ENCODE measurements at regions not wholly inside any gene's neighbourhood (a gene's known extent, or its start where the extent isn't known, plus 50 kb on each side); places are given as distances from the start of the nearest gene placed in this dataset.

GRCh38 chr20:57865266-57865665 is 155.5 kb upstream of the PMEPA1 start:
- no peak for TF ChIP-seq CTCF (IDR thresholded peaks at IDR 0.05; ENCODE audit: low read depth, low read length, missing control alignments)
- DNase-seq (ENCODE audit: extremely low read depth, low read depth) = no peak
- H3K4me3 ChIP-seq (replicated peaks; ENCODE audit: low read depth, low read length) = no peak overlapping the region

- no peak for TF ChIP-seq CTCF (IDR thresholded peaks at IDR 0.05; ENCODE audit: low read depth, low read length, missing control alignments)
- no peak for DNase-seq (ENCODE audit: extremely low read depth, low read depth)
- H3K4me3 ChIP-seq (replicated peaks; ENCODE audit: low read depth, low read length) = no peak overlapping the region
Observed at GRCh38 chr20:57860576-57860975, 150.8 kb upstream of the PMEPA1 start.

GRCh38 chr20:57857969-57858368 is 148.2 kb upstream of the PMEPA1 start:
- H3K4me3 ChIP-seq (replicated peaks; ENCODE audit: low read depth, low read length) = no peak overlapping the region
- TF ChIP-seq CTCF (IDR thresholded peaks at IDR 0.05; ENCODE audit: low read depth, low read length, missing control alignments) = no peak
- no peak for DNase-seq (ENCODE audit: extremely low read depth, low read depth)

DNA sequence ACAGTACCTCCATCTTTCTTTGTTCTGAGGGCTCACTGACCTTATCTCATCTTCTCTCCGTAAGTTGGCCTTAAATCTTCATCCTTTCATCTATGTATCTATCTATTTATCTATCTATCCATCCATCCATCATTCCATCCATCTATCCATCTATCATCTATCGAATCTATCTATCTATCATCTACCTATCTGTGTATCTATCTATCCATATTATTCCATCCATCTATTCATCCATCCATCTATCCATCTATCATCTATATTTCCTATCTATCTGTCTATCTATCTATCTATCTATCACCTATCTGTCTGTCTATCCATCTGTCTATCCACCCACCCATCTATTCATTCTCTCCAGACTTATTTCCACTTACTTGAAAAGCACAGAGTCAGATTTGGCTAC is 147.3 kb upstream of the PMEPA1 start:
- no peak overlapping the region for H3K4me3 ChIP-seq (replicated peaks; ENCODE audit: low read depth, low read length)
- DNase-seq (ENCODE audit: extremely low read depth, low read depth) = no peak
- no peak for TF ChIP-seq CTCF (IDR thresholded peaks at IDR 0.05; ENCODE audit: low read depth, low read length, missing control alignments)

GRCh38 chr20:57856658-57857057 is 146.8 kb upstream of the PMEPA1 start:
- H3K4me3 ChIP-seq (replicated peaks; ENCODE audit: low read depth, low read length) = no peak overlapping the region
- TF ChIP-seq CTCF (IDR thresholded peaks at IDR 0.05; ENCODE audit: low read depth, low read length, missing control alignments) = no peak
- DNase-seq (ENCODE audit: extremely low read depth, low read depth) = no peak

- no peak for TF ChIP-seq CTCF (IDR thresholded peaks at IDR 0.05; ENCODE audit: low read depth, low read length, missing control alignments)
- DNase-seq (ENCODE audit: extremely low read depth, low read depth) = no peak
- no peak overlapping the region for H3K4me3 ChIP-seq (replicated peaks; ENCODE audit: low read depth, low read length)
Observed at GRCh38 chr20:57851796-57852195, 142.0 kb upstream of the PMEPA1 start.

DNA sequence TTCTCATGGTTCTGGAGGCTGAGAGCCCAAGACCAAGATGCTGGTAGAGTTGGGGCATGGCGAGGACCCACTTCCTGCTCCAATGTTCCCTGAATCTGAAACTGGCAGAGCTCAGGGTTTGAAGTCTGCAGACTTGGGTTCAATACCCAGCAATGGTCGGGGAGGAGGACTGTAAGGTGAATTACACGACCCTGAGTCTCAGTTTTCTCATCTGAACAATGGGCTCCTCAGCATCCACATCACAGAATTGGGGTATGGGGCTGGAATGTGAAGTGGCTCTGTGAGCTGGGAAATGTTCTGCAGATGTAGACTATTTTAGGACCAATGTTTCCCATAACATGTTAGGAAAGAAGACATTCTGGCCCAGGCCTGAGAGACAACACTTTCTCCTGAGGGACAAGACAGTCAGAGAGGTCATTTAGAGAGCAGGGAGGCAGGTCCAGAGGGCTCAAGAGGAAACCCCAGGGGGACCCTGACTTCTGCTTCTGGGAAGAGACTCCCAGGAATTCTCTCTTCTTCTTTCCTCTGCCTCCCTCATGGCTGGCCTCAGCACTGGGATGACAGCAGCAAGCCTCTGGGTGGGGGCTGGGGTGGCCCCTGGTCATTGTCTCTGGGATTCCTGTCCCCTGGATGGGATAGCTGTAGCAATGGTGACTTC is 141.3 kb upstream of the PMEPA1 start:
- H3K4me3 ChIP-seq (replicated peaks; ENCODE audit: low read depth, low read length) = no peak overlapping the region
- DNase-seq (ENCODE audit: extremely low read depth, low read depth) = no peak
- TF ChIP-seq CTCF (IDR thresholded peaks at IDR 0.05; ENCODE audit: low read depth, low read length, missing control alignments) = no peak

Data from HFF-Myc (cell line).